Fibroblast of lung (primary cell): ENCODE measurements at regions not wholly inside any gene's neighbourhood (a gene's known extent, or its start where the extent isn't known, plus 50 kb on each side); places are given as distances from the start of the nearest gene placed in this dataset.

Source experiments
- DNase-seq, 2 donors: peaks; one replicate each; pipeline versions ENCODE4 v3.0.0 to v3.0.0-alpha.2; 2010; ENCODE audit warnings: low read depth in 2 of 2
- H2AFZ ChIP-seq: 2 replicates; pipeline ENCODE4 v1.5.1; 2012; ENCODE audit warnings: low read length, control low read depth, inconsistent platforms
- H3K27ac ChIP-seq: 2 replicates; pipeline ENCODE4 v1.5.1; 2011; ENCODE audit warnings: low read length, control low read depth; ENCODE audit not compliant: insufficient read depth
- H3K27me3 ChIP-seq: 2 replicates; pipeline ENCODE4 v1.5.1; 2011; ENCODE audit warnings: mild to moderate bottlenecking, low read length; ENCODE audit not compliant: control insufficient read depth, insufficient read depth
- H3K36me3 ChIP-seq: 2 replicates; pipeline ENCODE4 v1.5.1; 2011; ENCODE audit warnings: low read length; ENCODE audit not compliant: control insufficient read depth, insufficient read depth
- H3K4me1 ChIP-seq: 2 replicates; pipeline ENCODE4 v1.5.1; 2011; ENCODE audit warnings: low read length; ENCODE audit not compliant: control insufficient read depth, insufficient read depth; ENCODE audit errors: extremely low read depth
- H3K4me2 ChIP-seq: 2 replicates; pipeline ENCODE4 v1.5.1; 2011; ENCODE audit warnings: low read length, control low read depth; ENCODE audit not compliant: insufficient read depth; ENCODE audit errors: extremely low read depth
- H3K4me3 ChIP-seq, 4 experiments: fragments of 200-600 bp in 1 of 4; sonication (generic) in 1 of 4; replicated peaks in 1 of 4; 2 replicates each; pipeline ENCODE4 v1.5.1; 2011 to 2016; ENCODE audit warnings: low read length in 4 of 4, low read depth in 3 of 4, mild to moderate bottlenecking in 3 of 4, control low read depth in 2 of 4, inconsistent platforms in 1 of 4, mixed read lengths in 1 of 4; ENCODE audit not compliant: insufficient read depth in 1 of 4; ENCODE audit errors: control extremely low read depth in 1 of 4
- H3K79me2 ChIP-seq: 2 replicates; pipeline ENCODE4 v1.5.1; 2012; ENCODE audit warnings: mild to moderate bottlenecking, low read length, inconsistent platforms; ENCODE audit not compliant: control insufficient read depth, insufficient read depth
- H3K9ac ChIP-seq: 2 replicates; pipeline ENCODE4 v1.5.1; 2011; ENCODE audit warnings: mild to moderate bottlenecking, low read length, control low read depth; ENCODE audit not compliant: insufficient read depth
- H3K9me3 ChIP-seq: 2 replicates; pipeline ENCODE4 v1.5.1; 2012; ENCODE audit warnings: low read depth, low read length; ENCODE audit not compliant: control insufficient read depth, insufficient read depth
- H4K20me1 ChIP-seq: 2 replicates; pipeline ENCODE4 v1.5.1; 2011; ENCODE audit warnings: low read length; ENCODE audit not compliant: control insufficient read depth, insufficient read depth; ENCODE audit errors: extremely low read depth
- EZH2 ChIP-seq: IDR thresholded peaks from 2 replicates; pipeline ENCODE4 v1.5.1; 2012; ENCODE audit warnings: low read length, control low read depth, mild to moderate bottlenecking; ENCODE audit errors: missing control alignments
- TF ChIP-seq, protein P1 (sequence below), 2 donors: IDR thresholded peaks in 1 of 2; conservative IDR thresholded peaks in 1 of 2; 1 replicate in 1 of 2; 2 replicates in 1 of 2; pipeline ENCODE4 v1.5.1; 2011 to 2012; ENCODE audit warnings: low read length in 2 of 2, control low read depth in 1 of 2, inconsistent platforms in 1 of 2, low read depth in 1 of 2, mild to moderate bottlenecking in 1 of 2

DNA sequence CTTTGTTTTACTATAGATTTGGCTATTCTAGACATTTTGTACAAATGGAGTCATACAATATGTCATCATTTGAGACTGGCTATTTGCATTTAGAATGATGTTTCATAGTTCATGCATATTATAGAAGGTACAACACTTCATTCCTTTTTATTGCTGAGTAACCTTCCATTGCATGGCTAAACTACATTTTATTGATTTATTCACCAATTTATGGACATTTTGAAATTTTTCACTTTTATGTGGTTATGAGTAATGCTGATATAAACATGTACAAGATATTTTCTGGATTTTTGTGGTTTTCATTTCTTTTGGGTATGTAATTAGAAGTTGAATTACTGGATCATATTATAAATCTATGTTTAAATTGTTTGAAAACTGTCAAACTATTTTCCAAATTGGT, 710.3 kb upstream of the SLITRK5 start:
- H3K9ac ChIP-seq = no peak overlapping the region
- TF ChIP-seq, protein P1, sequence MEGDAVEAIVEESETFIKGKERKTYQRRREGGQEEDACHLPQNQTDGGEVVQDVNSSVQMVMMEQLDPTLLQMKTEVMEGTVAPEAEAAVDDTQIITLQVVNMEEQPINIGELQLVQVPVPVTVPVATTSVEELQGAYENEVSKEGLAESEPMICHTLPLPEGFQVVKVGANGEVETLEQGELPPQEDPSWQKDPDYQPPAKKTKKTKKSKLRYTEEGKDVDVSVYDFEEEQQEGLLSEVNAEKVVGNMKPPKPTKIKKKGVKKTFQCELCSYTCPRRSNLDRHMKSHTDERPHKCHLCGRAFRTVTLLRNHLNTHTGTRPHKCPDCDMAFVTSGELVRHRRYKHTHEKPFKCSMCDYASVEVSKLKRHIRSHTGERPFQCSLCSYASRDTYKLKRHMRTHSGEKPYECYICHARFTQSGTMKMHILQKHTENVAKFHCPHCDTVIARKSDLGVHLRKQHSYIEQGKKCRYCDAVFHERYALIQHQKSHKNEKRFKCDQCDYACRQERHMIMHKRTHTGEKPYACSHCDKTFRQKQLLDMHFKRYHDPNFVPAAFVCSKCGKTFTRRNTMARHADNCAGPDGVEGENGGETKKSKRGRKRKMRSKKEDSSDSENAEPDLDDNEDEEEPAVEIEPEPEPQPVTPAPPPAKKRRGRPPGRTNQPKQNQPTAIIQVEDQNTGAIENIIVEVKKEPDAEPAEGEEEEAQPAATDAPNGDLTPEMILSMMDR (conservative IDR thresholded peaks at IDR 0.05 in 1 of 2, IDR thresholded peaks at IDR 0.05 in 1 of 2; ENCODE audit: low read depth in 1 of 2, low read length in 2 of 2) = no peak
- TF ChIP-seq EZH2 = no peak
- no peaks in the 10 kb centered on the region for H3K4me1 ChIP-seq
- H4K20me1 ChIP-seq = no peaks in the 10 kb centered on the region
- no peaks in the 10 kb centered on the region for H3K9me3 ChIP-seq
- no peaks in the 10 kb centered on the region for H3K36me3 ChIP-seq
- no peaks in the 10 kb centered on the region for H3K79me2 ChIP-seq
- H3K27me3 ChIP-seq = no peaks in the 10 kb centered on the region
- H3K27ac ChIP-seq = no peak overlapping the region
- DNase-seq = peak; percentile 53 to 73
- no peak overlapping the region for H3K4me2 ChIP-seq
- H2AFZ ChIP-seq = no peak overlapping the region
- H3K4me3 ChIP-seq = no peak overlapping the region

- Histone ChIP-seq H3K9ac (no peak overlapping the region), H3K4me1 (no peaks in the 10 kb centered on the region), H3K9me3 (no peaks in the 10 kb centered on the region), H3K79me2 (no peaks in the 10 kb centered on the region), H3K4me2 (no peak overlapping the region), H4K20me1 (no peaks in the 10 kb centered on the region), H3K27me3 (no peaks in the 10 kb centered on the region), H3K36me3 (no peaks in the 10 kb centered on the region), H3K4me3 (no peak overlapping the region), H3K27ac (no peak overlapping the region), H2AFZ (no peak overlapping the region)
- no peak for DNase-seq
- no peak for TF ChIP-seq EZH2
- TF ChIP-seq, protein P1 (conservative IDR thresholded peaks at IDR 0.05 in 1 of 2, IDR thresholded peaks at IDR 0.05 in 1 of 2; ENCODE audit: low read depth in 1 of 2, low read length in 2 of 2) = no peak
Measured at GRCh38 chr13:86974251-86974994, 696.7 kb upstream of the SLITRK5 start.

DNA sequence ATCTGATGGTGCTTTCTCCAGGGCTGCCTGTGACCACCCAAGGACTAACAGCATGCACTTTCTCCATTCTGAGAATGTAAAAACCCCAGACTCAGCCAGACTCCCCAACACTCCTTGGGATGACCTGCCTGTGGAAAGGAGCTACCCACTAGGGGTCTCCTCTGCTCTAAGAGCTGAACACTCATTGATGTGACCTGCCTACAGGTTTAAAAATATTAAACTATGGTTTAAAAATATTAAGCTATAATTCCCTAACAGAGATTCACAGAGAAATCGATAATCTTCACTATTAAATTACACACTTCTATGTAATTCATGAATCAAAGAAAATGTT, 696.2 kb upstream of the SLITRK5 start:
- no peaks in the 10 kb centered on the region for H3K27me3 ChIP-seq

More for the DNA sequence above, 696.2 kb upstream of the SLITRK5 start:
- no peak overlapping the region for H3K4me3 ChIP-seq
- no peaks in the 10 kb centered on the region for H3K9me3 ChIP-seq
- no peak overlapping the region for H3K27ac ChIP-seq
- H3K4me1 ChIP-seq = no peaks in the 10 kb centered on the region
- no peak for TF ChIP-seq EZH2
- TF ChIP-seq, protein P1 (conservative IDR thresholded peaks at IDR 0.05 in 1 of 2, IDR thresholded peaks at IDR 0.05 in 1 of 2; ENCODE audit: low read depth in 1 of 2, low read length in 2 of 2) = peak in 1 of 2 donors; percentile 17
- no peaks in the 10 kb centered on the region for H3K79me2 ChIP-seq
- no peak for DNase-seq
- H3K9ac ChIP-seq = no peak overlapping the region
- no peak overlapping the region for H3K4me2 ChIP-seq
- no peak overlapping the region for H2AFZ ChIP-seq
- no peaks in the 10 kb centered on the region for H4K20me1 ChIP-seq
- H3K36me3 ChIP-seq = no peaks in the 10 kb centered on the region
